Activated naive CD4-positive, alpha-beta T cell treated with Interleukin-2 at 50 U/mL for 16 hours (primary cell): ENCODE measurements at regions not wholly inside any gene's neighbourhood (a gene's known extent, or its start where the extent isn't known, plus 50 kb on each side); places are given as distances from the start of the nearest gene placed in this dataset.
"Not testable (repeated sequence)": the region's sequence is repeated elsewhere in the genome, so short reads cannot be mapped to it uniquely, and the experiment has no call there.

ENCODE experiments used
- DNase-seq: peaks from one replicate; pipeline ENCODE4 v3.0.0-alpha.2; 2020

GRCh38 chr2:147170932-147171331, 673.9 kb upstream of the ACVR2A start:
- no peak for DNase-seq

GRCh38 chr2:147165697-147166382, 679.0 kb upstream of the ACVR2A start:
- DNase-seq: no peak

GRCh38 chr2:147164563-147164962, 680.3 kb upstream of the ACVR2A start:
- DNase-seq: no peak

GRCh38 chr2:147161746-147162145, 683.1 kb upstream of the ACVR2A start:
- DNase-seq: no peak

GRCh38 chr2:147156970-147157369, 687.9 kb upstream of the ACVR2A start:
- DNase-seq: no peak

GRCh38 chr2:147150241-147150635, 694.6 kb upstream of the ACVR2A start:
- no peak for DNase-seq

GRCh38 chr2:147149575-147150240, 695.1 kb upstream of the ACVR2A start:
- DNase-seq: no peak

- no peak for DNase-seq
Measured at GRCh38 chr2:147147802-147148201, 697.0 kb upstream of the ACVR2A start.

GRCh38 chr2:147141930-147142329, 702.9 kb upstream of the ACVR2A start:
- DNase-seq: no peak

GRCh38 chr2:147139732-147140131, 705.1 kb upstream of the ACVR2A start:
- not testable (repeated sequence) for DNase-seq

GRCh38 chr2:147137711-147138110, 707.1 kb upstream of the ACVR2A start:
- no peak for DNase-seq

- DNase-seq: no peak
Measured at GRCh38 chr2:147135376-147135775, 709.5 kb upstream of the ACVR2A start.

- no peak for DNase-seq
Measured at GRCh38 chr2:147133286-147133908, 711.4 kb upstream of the ACVR2A start.

- no peak for DNase-seq
Measured at GRCh38 chr2:147125145-147125544, 719.7 kb upstream of the ACVR2A start.

- DNase-seq: no peak
Measured at GRCh38 chr2:147122944-147123343, 721.9 kb upstream of the ACVR2A start.

- no peak for DNase-seq
Measured at GRCh38 chr2:147110962-147111361, 733.9 kb upstream of the ACVR2A start.

GRCh38 chr2:147110317-147110716, 734.5 kb upstream of the ACVR2A start:
- no peak for DNase-seq

- no peak for DNase-seq
Measured at GRCh38 chr2:147109291-147109690, 735.5 kb upstream of the ACVR2A start.

- DNase-seq: no peak
Measured at GRCh38 chr2:147108548-147108947, 736.3 kb upstream of the ACVR2A start.

- no peak for DNase-seq
Measured at GRCh38 chr2:147101941-147102790, 742.7 kb upstream of the ACVR2A start.

GRCh38 chr2:147100406-147101035, 744.3 kb upstream of the ACVR2A start:
- DNase-seq: no peak

- DNase-seq: no peak
Measured at GRCh38 chr2:147099845-147100244, 745.0 kb upstream of the ACVR2A start.

- no peak for DNase-seq
Measured at GRCh38 chr2:147098940-147099339, 745.9 kb upstream of the ACVR2A start.
